ENCODE measurements at regions not wholly inside any gene's neighbourhood (a gene's known extent, or its start where the extent isn't known, plus 50 kb on each side); places are given as distances from the start of the nearest gene placed in this dataset.
"Not testable (repeated sequence)": the region's sequence is repeated elsewhere in the genome, so short reads cannot be mapped to it uniquely, and the experiment has no call there.

GRCh38 chr14:61146899-61147298 is 134.2 kb downstream of the TMEM30B start:
- DNase-seq (ENCODE audit: insufficient read length, low spot score) = no peak
- FAIRE-seq = no peak
- TF ChIP-seq POU2F2 (IDR thresholded peaks at IDR 0.05; ENCODE audit: low read depth, low read length) (no peak), POLR2AphosphoS5 (IDR thresholded peaks at IDR 0.05; ENCODE audit: low read depth, low read length) (no peak), SPI1 (IDR thresholded peaks at IDR 0.05; ENCODE audit: low read depth, low read length) (no peak), TAF1 (IDR thresholded peaks at IDR 0.05; ENCODE audit: low read depth, low read length) (no peak), PAX5 (IDR thresholded peaks at IDR 0.05; ENCODE audit: insufficient read depth, low read length, severe bottlenecking) (no peak), POLR2A (IDR thresholded peaks at IDR 0.05; ENCODE audit: low read depth, low read length) (no peak)

GRCh38 chr14:61145903-61146481 is 135.1 kb downstream of the TMEM30B start:
- FAIRE-seq = no peak
- TF ChIP-seq TAF1 (IDR thresholded peaks at IDR 0.05; ENCODE audit: low read depth, low read length) = no peak
- no peak for TF ChIP-seq POLR2AphosphoS5 (IDR thresholded peaks at IDR 0.05; ENCODE audit: low read depth, low read length)
- no peak for TF ChIP-seq POLR2A (IDR thresholded peaks at IDR 0.05; ENCODE audit: low read depth, low read length)
- no peak for TF ChIP-seq POU2F2 (IDR thresholded peaks at IDR 0.05; ENCODE audit: low read depth, low read length)
- no peak for TF ChIP-seq PAX5 (IDR thresholded peaks at IDR 0.05; ENCODE audit: insufficient read depth, low read length, severe bottlenecking)
- TF ChIP-seq SPI1 (IDR thresholded peaks at IDR 0.05; ENCODE audit: low read depth, low read length) = no peak
- DNase-seq (ENCODE audit: insufficient read length, low spot score) = no peak

GRCh38 chr14:61145034-61145902 is 135.9 kb downstream of the TMEM30B start:
- no peak for FAIRE-seq

GRCh38 chr14:61144117-61145033 is 136.8 kb downstream of the TMEM30B start:
- not testable (repeated sequence) for DNase-seq (ENCODE audit: insufficient read length, low spot score)

More at GRCh38 chr14:61145034-61145902, 135.9 kb downstream of the TMEM30B start:
- TF ChIP-seq POLR2AphosphoS5 (IDR thresholded peaks at IDR 0.05; ENCODE audit: low read depth, low read length) (no peak), POLR2A (IDR thresholded peaks at IDR 0.05; ENCODE audit: low read depth, low read length) (no peak), SPI1 (IDR thresholded peaks at IDR 0.05; ENCODE audit: low read depth, low read length) (no peak), TAF1 (IDR thresholded peaks at IDR 0.05; ENCODE audit: low read depth, low read length) (no peak), POU2F2 (IDR thresholded peaks at IDR 0.05; ENCODE audit: low read depth, low read length) (no peak), PAX5 (IDR thresholded peaks at IDR 0.05; ENCODE audit: insufficient read depth, low read length, severe bottlenecking) (no peak)
- DNase-seq (ENCODE audit: insufficient read length, low spot score) = no peak

GRCh38 chr14:61140872-61141271 is 140.3 kb downstream of the TMEM30B start:
- FAIRE-seq (no peak), DNase-seq (ENCODE audit: insufficient read length, low spot score) (no peak)
- TF ChIP-seq TAF1 (IDR thresholded peaks at IDR 0.05; ENCODE audit: low read depth, low read length) (no peak), POLR2AphosphoS5 (IDR thresholded peaks at IDR 0.05; ENCODE audit: low read depth, low read length) (no peak), PAX5 (IDR thresholded peaks at IDR 0.05; ENCODE audit: insufficient read depth, low read length, severe bottlenecking) (no peak), POLR2A (IDR thresholded peaks at IDR 0.05; ENCODE audit: low read depth, low read length) (no peak), POU2F2 (IDR thresholded peaks at IDR 0.05; ENCODE audit: low read depth, low read length) (no peak), SPI1 (IDR thresholded peaks at IDR 0.05; ENCODE audit: low read depth, low read length) (no peak)

More at GRCh38 chr14:61144117-61145033, 136.8 kb downstream of the TMEM30B start:
- FAIRE-seq = not testable (repeated sequence)

- FAIRE-seq (no peak), DNase-seq (ENCODE audit: insufficient read length, low spot score) (no peak)
- TF ChIP-seq SPI1 (IDR thresholded peaks at IDR 0.05; ENCODE audit: low read depth, low read length) (no peak), PAX5 (IDR thresholded peaks at IDR 0.05; ENCODE audit: insufficient read depth, low read length, severe bottlenecking) (no peak), TAF1 (IDR thresholded peaks at IDR 0.05; ENCODE audit: low read depth, low read length) (no peak), POU2F2 (IDR thresholded peaks at IDR 0.05; ENCODE audit: low read depth, low read length) (no peak), POLR2A (IDR thresholded peaks at IDR 0.05; ENCODE audit: low read depth, low read length) (no peak), POLR2AphosphoS5 (IDR thresholded peaks at IDR 0.05; ENCODE audit: low read depth, low read length) (no peak)
Observed at GRCh38 chr14:61140271-61140670, 140.9 kb downstream of the TMEM30B start.

- FAIRE-seq (no peak), DNase-seq (ENCODE audit: insufficient read length, low spot score) (no peak)
- TF ChIP-seq POLR2AphosphoS5 (IDR thresholded peaks at IDR 0.05; ENCODE audit: low read depth, low read length) = no peak
- no peak for TF ChIP-seq SPI1 (IDR thresholded peaks at IDR 0.05; ENCODE audit: low read depth, low read length)
- TF ChIP-seq POLR2A (IDR thresholded peaks at IDR 0.05; ENCODE audit: low read depth, low read length) = no peak
- no peak for TF ChIP-seq TAF1 (IDR thresholded peaks at IDR 0.05; ENCODE audit: low read depth, low read length)
Observed at GRCh38 chr14:61139006-61139599, 142.0 kb downstream of the TMEM30B start.

- FAIRE-seq (no peak), DNase-seq (ENCODE audit: insufficient read length, low spot score) (no peak)
- TF ChIP-seq POU2F2 (IDR thresholded peaks at IDR 0.05; ENCODE audit: low read depth, low read length) (no peak), TAF1 (IDR thresholded peaks at IDR 0.05; ENCODE audit: low read depth, low read length) (no peak), POLR2AphosphoS5 (IDR thresholded peaks at IDR 0.05; ENCODE audit: low read depth, low read length) (no peak), SPI1 (IDR thresholded peaks at IDR 0.05; ENCODE audit: low read depth, low read length) (0 out of 2 replicates have a peak, but pooled peaks have one; percentile 26), POLR2A (IDR thresholded peaks at IDR 0.05; ENCODE audit: low read depth, low read length) (no peak), PAX5 (IDR thresholded peaks at IDR 0.05; ENCODE audit: insufficient read depth, low read length, severe bottlenecking) (no peak)
Observed at GRCh38 chr14:61132894-61133293, 148.2 kb downstream of the TMEM30B start.

- DNase-seq (ENCODE audit: insufficient read length, low spot score) (no peak), FAIRE-seq (no peak)
- no peak for TF ChIP-seq PAX5 (IDR thresholded peaks at IDR 0.05; ENCODE audit: insufficient read depth, low read length, severe bottlenecking)
- no peak for TF ChIP-seq TAF1 (IDR thresholded peaks at IDR 0.05; ENCODE audit: low read depth, low read length)
- no peak for TF ChIP-seq POU2F2 (IDR thresholded peaks at IDR 0.05; ENCODE audit: low read depth, low read length)
- no peak for TF ChIP-seq POLR2A (IDR thresholded peaks at IDR 0.05; ENCODE audit: low read depth, low read length)
- no peak for TF ChIP-seq SPI1 (IDR thresholded peaks at IDR 0.05; ENCODE audit: low read depth, low read length)
- no peak for TF ChIP-seq POLR2AphosphoS5 (IDR thresholded peaks at IDR 0.05; ENCODE audit: low read depth, low read length)
Observed at GRCh38 chr14:61132336-61132735, 148.8 kb downstream of the TMEM30B start.

Data from GM12891 (cell line).